Erythroblast (primary cell): ENCODE measurements at regions not wholly inside any gene's neighbourhood (a gene's known extent, or its start where the extent isn't known, plus 50 kb on each side); places are given as distances from the start of the nearest gene placed in this dataset.

Experiments used
- GATA1 ChIP-seq: IDR thresholded peaks from 2 replicates; pipeline ENCODE4 v1.6.1; 2011; ENCODE audit warnings: low read depth, mild to moderate bottlenecking, control low read depth, low read length, moderate library complexity
- POLR2A ChIP-seq: IDR thresholded peaks from 2 replicates; pipeline ENCODE4 v1.6.1; 2011; ENCODE audit warnings: mild to moderate bottlenecking, low read length

DNA sequence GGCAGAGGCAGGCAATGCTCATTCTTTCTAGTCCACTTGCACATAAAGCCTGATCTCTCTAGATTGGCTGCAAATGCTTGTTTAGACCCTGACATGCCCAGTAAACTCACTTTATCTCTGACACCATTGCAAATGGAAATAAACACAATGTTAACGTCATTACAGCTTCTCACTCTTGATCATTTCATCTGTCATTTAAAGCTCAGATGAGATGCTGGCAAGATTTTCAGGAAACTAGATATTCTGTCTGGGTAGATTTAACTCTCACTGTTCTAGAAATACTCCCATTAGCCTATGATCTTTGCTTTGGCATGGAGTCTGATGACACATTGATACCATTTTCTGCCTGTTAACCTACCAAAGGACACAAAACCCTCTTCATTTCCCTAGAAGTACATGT lies 320.7 kb upstream of the HNRNPA3 start:
- no peak for TF ChIP-seq POLR2A
- TF ChIP-seq GATA1, result no peak
